HEK293 (cell line): ENCODE measurements at regions not wholly inside any gene's neighbourhood (a gene's known extent, or its start where the extent isn't known, plus 50 kb on each side); places are given as distances from the start of the nearest gene placed in this dataset.

ENCODE experiments used
- CTCF ChIA-PET: fragments of 350-600 bp; formaldehyde crosslinking; extraction: SDS; loops from one replicate; lab custom pipeline; 2021; ENCODE audit warnings: antibody characterized with exemption; lab: Yijun Ruan, JAX
- POLR2A ChIA-PET: fragments of 300-600 bp; formaldehyde crosslinking; extraction: SDS; loops from one replicate; lab custom pipeline; 2020; ENCODE audit warnings: antibody characterized with exemption, inconsistent platforms; lab: Yijun Ruan, JAX
- H3K27ac ChIP-seq: fragments of 200-500 bp; sonication (Bioruptor generic); 2 replicates; pipeline ENCODE4 v1.5.1; 2014; ENCODE audit warnings: low read depth, low read length, control low read depth, inconsistent platforms; ENCODE audit errors: extremely low read depth
- H3K36me3 ChIP-seq, 2 experiments: fragments of 200-500 bp in 1 of 2; sonication (Bioruptor generic) in 1 of 2; 1 replicate in 1 of 2; 2 replicates in 1 of 2; pipeline ENCODE4 v1.5.1; 2014 to 2017; ENCODE audit warnings: inconsistent platforms in 2 of 2, low read length in 2 of 2; ENCODE audit not compliant: control insufficient read depth in 2 of 2, insufficient read depth in 1 of 2
- H3K4me1 ChIP-seq: fragments of 200-500 bp; sonication (Bioruptor generic); 2 replicates; pipeline ENCODE4 v1.5.1; 2014; ENCODE audit warnings: mild to moderate bottlenecking, low read length, inconsistent platforms; ENCODE audit not compliant: control insufficient read depth, insufficient read depth
- H3K4me3 ChIP-seq: 2 replicates; pipeline ENCODE4 v1.5.1; 2011; ENCODE audit warnings: low read depth, mild to moderate bottlenecking, control low read depth, low read length, moderate library complexity
- H3K9me3 ChIP-seq: fragments of 200-500 bp; sonication (Bioruptor generic); 2 replicates; pipeline ENCODE4 v1.5.1; 2014; ENCODE audit warnings: low read depth, low read length, inconsistent platforms; ENCODE audit not compliant: control insufficient read depth, insufficient read depth
- AEBP2 ChIP-seq: fragments of 450-650 bp; formaldehyde crosslinking; IDR thresholded peaks from 2 replicates; pipeline ENCODE4 v1.5.1; 2016; ENCODE audit warnings: missing biosample characterization, missing genetic modification characterization, borderline replicate concordance
- HOXA7 ChIP-seq: sonication (generic); formaldehyde crosslinking; IDR thresholded peaks from 2 replicates; pipeline ENCODE4 v1.8.1; 2022; ENCODE audit warnings: missing genetic modification reagents, borderline replicate concordance
- KLF16 ChIP-seq: fragments of 450-650 bp; formaldehyde crosslinking; IDR thresholded peaks from 2 replicates; pipeline ENCODE4 v1.5.1; 2017; ENCODE audit warnings: missing biosample characterization, missing genetic modification characterization
- MZF1 ChIP-seq: fragments of 450-650 bp; formaldehyde crosslinking; IDR thresholded peaks from 2 replicates; pipeline ENCODE4 v1.5.1; 2017; ENCODE audit warnings: missing biosample characterization, missing genetic modification characterization, borderline replicate concordance
- REPIN1 ChIP-seq: fragments of 450-650 bp; formaldehyde crosslinking; IDR thresholded peaks from 2 replicates; pipeline ENCODE4 v1.5.1; 2017; ENCODE audit warnings: missing biosample characterization, missing genetic modification characterization, low read depth
- REST ChIP-seq: fragments of 450-650 bp; formaldehyde crosslinking; IDR thresholded peaks from 2 replicates; pipeline ENCODE4 v1.5.1; 2016; ENCODE audit warnings: missing biosample characterization, missing genetic modification characterization
- ZBTB49 ChIP-seq: fragments of 450-650 bp; formaldehyde crosslinking; IDR thresholded peaks from 2 replicates; pipeline ENCODE4 v1.5.1; 2016; ENCODE audit warnings: missing biosample characterization, missing genetic modification characterization, low read depth
- ZBTB6 ChIP-seq: fragments of 450-650 bp; formaldehyde crosslinking; IDR thresholded peaks from 2 replicates; pipeline ENCODE4 v1.5.1; 2017; ENCODE audit warnings: missing biosample characterization, missing genetic modification characterization
- ZIC2 ChIP-seq: fragments of 450-650 bp; formaldehyde crosslinking; IDR thresholded peaks from 2 replicates; pipeline ENCODE4 v1.5.1; 2016; ENCODE audit warnings: missing biosample characterization, missing genetic modification characterization
- ZNF10 ChIP-seq: fragments of 450-650 bp; formaldehyde crosslinking; IDR thresholded peaks from 2 replicates; pipeline ENCODE4 v1.5.1; 2017; ENCODE audit warnings: missing biosample characterization, missing genetic modification characterization
- ZNF157 ChIP-seq: fragments of 450-650 bp; formaldehyde crosslinking; IDR thresholded peaks from 2 replicates; pipeline ENCODE4 v1.5.1; 2016; ENCODE audit warnings: missing biosample characterization, missing genetic modification characterization
- ZNF18 ChIP-seq: fragments of 450-650 bp; formaldehyde crosslinking; IDR thresholded peaks from 2 replicates; pipeline ENCODE4 v1.5.1; 2016; ENCODE audit warnings: missing biosample characterization, missing genetic modification characterization
- ZNF26 ChIP-seq: fragments of 450-650 bp; formaldehyde crosslinking; IDR thresholded peaks from 2 replicates; pipeline ENCODE4 v1.5.1; 2016; ENCODE audit warnings: missing biosample characterization, missing genetic modification characterization
- ZNF302 ChIP-seq: fragments of 450-650 bp; formaldehyde crosslinking; IDR thresholded peaks from 2 replicates; pipeline ENCODE4 v1.5.1; 2016; ENCODE audit warnings: missing biosample characterization, missing genetic modification characterization, low read depth
- ZNF335 ChIP-seq: fragments of 450-650 bp; formaldehyde crosslinking; conservative IDR thresholded peaks from 2 replicates; pipeline ENCODE4 v1.5.1; 2016; ENCODE audit warnings: missing biosample characterization, missing genetic modification characterization
- ZNF394 ChIP-seq: fragments of 450-650 bp; formaldehyde crosslinking; IDR thresholded peaks from 2 replicates; pipeline ENCODE4 v1.5.1; 2016; ENCODE audit warnings: missing biosample characterization, missing genetic modification characterization, mild to moderate bottlenecking, moderate library complexity, borderline replicate concordance
- ZNF585B ChIP-seq: fragments of 450-650 bp; formaldehyde crosslinking; IDR thresholded peaks from 2 replicates; pipeline ENCODE4 v1.5.1; 2016; ENCODE audit warnings: missing biosample characterization, missing genetic modification characterization
- ZNF610 ChIP-seq: fragments of 450-650 bp; formaldehyde crosslinking; IDR thresholded peaks from 2 replicates; pipeline ENCODE4 v1.5.1; 2016; ENCODE audit warnings: missing biosample characterization, missing genetic modification characterization, borderline replicate concordance
- ZNF654 ChIP-seq: fragments of 450-650 bp; formaldehyde crosslinking; IDR thresholded peaks from 2 replicates; pipeline ENCODE4 v1.5.1; 2016; ENCODE audit warnings: low read depth, missing biosample characterization, missing genetic modification characterization
- ZNF768 ChIP-seq: fragments of 450-650 bp; formaldehyde crosslinking; IDR thresholded peaks from 2 replicates; pipeline ENCODE4 v1.5.1; 2018; ENCODE audit warnings: missing biosample characterization, mild to moderate bottlenecking, missing genetic modification characterization
- ZNF843 ChIP-seq: fragments of 450-650 bp; formaldehyde crosslinking; IDR thresholded peaks from 2 replicates; pipeline ENCODE4 v1.5.1; 2016; ENCODE audit warnings: missing biosample characterization, missing genetic modification characterization
- ZSCAN4 ChIP-seq: fragments of 450-650 bp; formaldehyde crosslinking; IDR thresholded peaks from 2 replicates; pipeline ENCODE4 v1.5.1; 2017; ENCODE audit warnings: missing biosample characterization, missing genetic modification characterization

GRCh38 chr10:57769298-57769697, 498.4 kb downstream of the IPMK start:
- CTCF ChIA-PET = no interaction called here
- POLR2A ChIA-PET = no interaction called here
- no peak overlapping the region for H3K27ac ChIP-seq
- H3K9me3 ChIP-seq = no peaks in the 10 kb centered on the region; the same call in 1 of the 2 replicates
- no peaks in the 10 kb centered on the region for H3K4me1 ChIP-seq
- no peak for TF ChIP-seq ZNF768
- TF ChIP-seq ZNF610 (tag by site-specific recombination) = no peak
- TF ChIP-seq REPIN1 (tag by site-specific recombination) = no peak
- no peak for TF ChIP-seq ZNF26
- no peak for TF ChIP-seq ZNF585B (tag by site-specific recombination)
- TF ChIP-seq MZF1 = no peak
- TF ChIP-seq ZBTB6 (tag by site-specific recombination) = no peak
- TF ChIP-seq ZNF157 (tag by site-specific recombination) = no peak
- no peak for TF ChIP-seq ZNF654 (tag by site-specific recombination)
- TF ChIP-seq HOXA7 (CRISPR knock-in tag) = no peak
- TF ChIP-seq ZSCAN4 (tag by site-specific recombination) = no peak
- no peak for TF ChIP-seq ZNF18 (tag by site-specific recombination)
- TF ChIP-seq KLF16 (tag by site-specific recombination) = no peak
- no peak for TF ChIP-seq ZNF335 (tag by site-specific recombination)
- TF ChIP-seq ZNF10 = no peak
- TF ChIP-seq ZBTB49 = no peak
- TF ChIP-seq ZNF843 (tag by site-specific recombination) = no peak
- no peak for TF ChIP-seq ZNF394
- no peak for TF ChIP-seq ZIC2
- no peak overlapping the region for H3K4me3 ChIP-seq
- H3K36me3 ChIP-seq = no peaks in the 10 kb centered on the region

GRCh38 chr10:57759777-57760176, 507.9 kb downstream of the IPMK start:
- POLR2A ChIA-PET = no interaction called here
- H3K4me1 ChIP-seq = no peaks in the 10 kb centered on the region
- H3K9me3 ChIP-seq = no peaks in the 10 kb centered on the region
- CTCF ChIA-PET = interaction anchor here (1.6 kb wide), 1 partner anchor 392 kb away, joined by 3 read pairs; no protein-coding TSS in a partner anchor
- no peak overlapping the region for H3K4me3 ChIP-seq
- no peak overlapping the region for H3K27ac ChIP-seq
- H3K36me3 ChIP-seq = no peaks in the 10 kb centered on the region
- TF ChIP-seq ZNF302 (tag by site-specific recombination) (no peak), AEBP2 (no peak), REST (tag by site-specific recombination) (no peak)
